ENCODE measurements at regions not wholly inside any gene's neighbourhood (a gene's known extent, or its start where the extent isn't known, plus 50 kb on each side); places are given as distances from the start of the nearest gene placed in this dataset.

GRCh38 chr7:13201628-13202027 is 514.2 kb downstream of the ARL4A start:
- TF ChIP-seq POLR2AphosphoS5 (IDR thresholded peaks at IDR 0.05; ENCODE audit: low read depth, low read length) (no peak), TAF1 (IDR thresholded peaks at IDR 0.05; ENCODE audit: borderline replicate concordance, insufficient read depth, low read length) (no peak), SIN3A (IDR thresholded peaks at IDR 0.05; ENCODE audit: borderline replicate concordance, insufficient read depth, low read length) (no peak), FOXP2 (optimal IDR thresholded peaks at IDR 0.05; ENCODE audit: borderline replicate concordance, extremely low read depth, extremely low read length, insufficient read depth) (no peak)
- TF ChIP-seq, protein P1, sequence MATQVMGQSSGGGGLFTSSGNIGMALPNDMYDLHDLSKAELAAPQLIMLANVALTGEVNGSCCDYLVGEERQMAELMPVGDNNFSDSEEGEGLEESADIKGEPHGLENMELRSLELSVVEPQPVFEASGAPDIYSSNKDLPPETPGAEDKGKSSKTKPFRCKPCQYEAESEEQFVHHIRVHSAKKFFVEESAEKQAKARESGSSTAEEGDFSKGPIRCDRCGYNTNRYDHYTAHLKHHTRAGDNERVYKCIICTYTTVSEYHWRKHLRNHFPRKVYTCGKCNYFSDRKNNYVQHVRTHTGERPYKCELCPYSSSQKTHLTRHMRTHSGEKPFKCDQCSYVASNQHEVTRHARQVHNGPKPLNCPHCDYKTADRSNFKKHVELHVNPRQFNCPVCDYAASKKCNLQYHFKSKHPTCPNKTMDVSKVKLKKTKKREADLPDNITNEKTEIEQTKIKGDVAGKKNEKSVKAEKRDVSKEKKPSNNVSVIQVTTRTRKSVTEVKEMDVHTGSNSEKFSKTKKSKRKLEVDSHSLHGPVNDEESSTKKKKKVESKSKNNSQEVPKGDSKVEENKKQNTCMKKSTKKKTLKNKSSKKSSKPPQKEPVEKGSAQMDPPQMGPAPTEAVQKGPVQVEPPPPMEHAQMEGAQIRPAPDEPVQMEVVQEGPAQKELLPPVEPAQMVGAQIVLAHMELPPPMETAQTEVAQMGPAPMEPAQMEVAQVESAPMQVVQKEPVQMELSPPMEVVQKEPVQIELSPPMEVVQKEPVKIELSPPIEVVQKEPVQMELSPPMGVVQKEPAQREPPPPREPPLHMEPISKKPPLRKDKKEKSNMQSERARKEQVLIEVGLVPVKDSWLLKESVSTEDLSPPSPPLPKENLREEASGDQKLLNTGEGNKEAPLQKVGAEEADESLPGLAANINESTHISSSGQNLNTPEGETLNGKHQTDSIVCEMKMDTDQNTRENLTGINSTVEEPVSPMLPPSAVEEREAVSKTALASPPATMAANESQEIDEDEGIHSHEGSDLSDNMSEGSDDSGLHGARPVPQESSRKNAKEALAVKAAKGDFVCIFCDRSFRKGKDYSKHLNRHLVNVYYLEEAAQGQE (IDR thresholded peaks at IDR 0.05; ENCODE audit: insufficient read depth in 1 of 2, low read depth in 2 of 2, low read length in 2 of 2) = no peak

GRCh38 chr7:13217768-13218167 is 530.3 kb downstream of the ARL4A start:
- TF ChIP-seq TAF1 (IDR thresholded peaks at IDR 0.05; ENCODE audit: borderline replicate concordance, insufficient read depth, low read length) (no peak), FOXP2 (optimal IDR thresholded peaks at IDR 0.05; ENCODE audit: borderline replicate concordance, extremely low read depth, extremely low read length, insufficient read depth) (no peak), SIN3A (IDR thresholded peaks at IDR 0.05; ENCODE audit: borderline replicate concordance, insufficient read depth, low read length) (no peak), POLR2AphosphoS5 (IDR thresholded peaks at IDR 0.05; ENCODE audit: low read depth, low read length) (no peak)
- TF ChIP-seq, protein P1 (IDR thresholded peaks at IDR 0.05; ENCODE audit: insufficient read depth in 1 of 2, low read depth in 2 of 2, low read length in 2 of 2) = no peak

- TF ChIP-seq TAF1 (IDR thresholded peaks at IDR 0.05; ENCODE audit: borderline replicate concordance, insufficient read depth, low read length) (no peak), FOXP2 (optimal IDR thresholded peaks at IDR 0.05; ENCODE audit: borderline replicate concordance, extremely low read depth, extremely low read length, insufficient read depth) (no peak), SIN3A (IDR thresholded peaks at IDR 0.05; ENCODE audit: borderline replicate concordance, insufficient read depth, low read length) (no peak), POLR2AphosphoS5 (IDR thresholded peaks at IDR 0.05; ENCODE audit: low read depth, low read length) (no peak)
- TF ChIP-seq, protein P1 (IDR thresholded peaks at IDR 0.05; ENCODE audit: insufficient read depth in 1 of 2, low read depth in 2 of 2, low read length in 2 of 2) = no peak
These were observed 537.6 kb downstream of the ARL4A start for GRCh38 chr7:13225068-13225467.

DNA sequence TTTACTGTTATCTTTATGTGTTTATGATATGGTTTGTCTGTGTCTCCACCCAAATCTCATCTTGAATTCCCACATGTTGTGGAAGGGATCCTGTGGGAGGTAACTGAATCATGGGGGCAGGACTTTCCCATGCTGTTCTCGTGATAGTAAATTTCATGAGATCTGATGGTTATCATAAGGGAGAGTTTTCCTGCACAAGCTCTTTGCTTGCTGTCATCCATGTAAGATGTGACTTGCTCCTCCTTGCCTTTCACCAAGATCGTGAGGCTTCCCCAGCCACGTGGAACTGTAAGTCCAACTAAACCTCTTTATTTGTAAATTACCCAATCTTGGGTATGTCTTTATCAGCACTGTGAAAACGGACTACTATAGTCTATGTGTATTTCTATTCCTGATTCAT is 539.0 kb downstream of the ARL4A start:
- TF ChIP-seq FOXP2 (optimal IDR thresholded peaks at IDR 0.05; ENCODE audit: borderline replicate concordance, extremely low read depth, extremely low read length, insufficient read depth) (no peak), POLR2AphosphoS5 (IDR thresholded peaks at IDR 0.05; ENCODE audit: low read depth, low read length) (no peak), SIN3A (IDR thresholded peaks at IDR 0.05; ENCODE audit: borderline replicate concordance, insufficient read depth, low read length) (no peak), TAF1 (IDR thresholded peaks at IDR 0.05; ENCODE audit: borderline replicate concordance, insufficient read depth, low read length) (no peak)
- TF ChIP-seq, protein P1 (IDR thresholded peaks at IDR 0.05; ENCODE audit: insufficient read depth in 1 of 2, low read depth in 2 of 2, low read length in 2 of 2) = no peak

DNA sequence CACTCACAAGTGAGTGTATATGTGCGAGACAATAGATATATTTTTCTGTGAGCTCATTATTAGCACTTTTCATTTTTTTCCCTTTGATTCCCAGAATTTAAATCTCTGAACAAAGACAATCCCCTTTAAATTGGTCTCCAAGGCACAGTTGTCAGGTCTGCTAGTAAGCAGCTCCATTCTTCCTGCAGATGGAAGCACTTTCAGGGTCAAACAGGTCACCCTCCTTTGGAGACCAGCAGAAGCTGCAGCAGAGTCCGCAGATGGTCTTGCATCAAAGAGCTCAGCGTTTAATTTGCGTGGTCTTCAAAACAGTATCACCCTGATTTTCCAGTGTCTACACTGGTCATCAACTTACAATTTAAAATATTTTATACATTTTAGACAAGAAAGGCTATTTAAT is 543.8 kb downstream of the ARL4A start:
- TF ChIP-seq, protein P1 (IDR thresholded peaks at IDR 0.05; ENCODE audit: insufficient read depth in 1 of 2, low read depth in 2 of 2, low read length in 2 of 2) = no peak
- TF ChIP-seq FOXP2 (optimal IDR thresholded peaks at IDR 0.05; ENCODE audit: borderline replicate concordance, extremely low read depth, extremely low read length, insufficient read depth) = no peak
- TF ChIP-seq TAF1 (IDR thresholded peaks at IDR 0.05; ENCODE audit: borderline replicate concordance, insufficient read depth, low read length) = no peak
- TF ChIP-seq SIN3A (IDR thresholded peaks at IDR 0.05; ENCODE audit: borderline replicate concordance, insufficient read depth, low read length) = no peak
- no peak for TF ChIP-seq POLR2AphosphoS5 (IDR thresholded peaks at IDR 0.05; ENCODE audit: low read depth, low read length)
